Psoas muscle (tissue), 7 donors: ENCODE measurements at regions not wholly inside any gene's neighbourhood (a gene's known extent, or its start where the extent isn't known, plus 50 kb on each side); places are given as distances from the start of the nearest gene placed in this dataset.

Experiments used
- ATAC-seq, 4 donors: fragments of 200-7000 bp; cut with Tn5 transposase; one replicate each; pipeline ENCODE4 v1.9.1; 2020; ENCODE audit warnings: moderate library complexity in 3 of 4, mild to moderate bottlenecking in 2 of 4
- DNase-seq, 2 donors: peaks; one replicate each; pipeline ENCODE4 v3.0.0-alpha.2; 2020
- H3K27ac ChIP-seq: fragments of 200-600 bp; one replicate; pipeline ENCODE4 v1.8.0; 2022
- H3K27me3 ChIP-seq, 3 donors: fragments of 200-600 bp in 1 of 3; one replicate each; pipeline versions ENCODE4 v1.6.1 to v1.8.0; 2013 to 2022; ENCODE audit warnings: low read length in 2 of 3, mild to moderate bottlenecking in 2 of 3, moderate library complexity in 1 of 3; ENCODE audit not compliant: insufficient read depth in 3 of 3
- H3K36me3 ChIP-seq, 2 donors: fragments of 200-600 bp in 1 of 2; one replicate each; pipeline versions ENCODE4 v1.6.1 to v1.8.0; 2013 to 2022; ENCODE audit warnings: low read depth in 1 of 2, mild to moderate bottlenecking in 1 of 2, moderate library complexity in 1 of 2; ENCODE audit not compliant: insufficient read depth in 1 of 2
- H3K4me1 ChIP-seq: fragments of 200-600 bp; one replicate; pipeline ENCODE4 v1.8.0; 2022
- H3K4me3 ChIP-seq: fragments of 200-600 bp; one replicate; pipeline ENCODE4 v1.8.0; 2022; ENCODE audit warnings: mild to moderate bottlenecking
- H3K9me3 ChIP-seq: fragments of 200-600 bp; one replicate; pipeline ENCODE4 v1.8.0; 2022
- WGBS, 3 donors: extraction: QIAGEN DNeasy Blood & Tissue Kit; methylation state at CpG; one replicate each; pipeline versions ENCODE4 v1.1.6 to v1.1.7; 2013; 5-methylcytosine and 5-hydroxymethylcytosine counted together
- intact Hi-C, 2 donors: fragments of 100-400 bp; cut with DNase I; formaldehyde crosslinking; loops; one replicate each; pipeline versions ENCODE4 v1.11.0 to v1.14.2; 2022
- TF ChIP-seq, protein P1 (sequence below): fragments of 200-600 bp; IDR thresholded peaks from one replicate; pipeline ENCODE4 v1.8.0; 2022; ENCODE audit warnings: antibody characterized with exemption
- donor health status: healthy with polysubstance abuse.
- donor health status: DM: no; HTN: no; CAD: no; lungs with moderate emphysema.
- donor health status: Bipolar disorder and iron deficiency.
- donor health status: healthy.
- donor health status: DM: yes; HTN: yes; CAD: no.
- donor health status: DM: no; HTN: no; CAD: no.
- donor health status: DM: yes; HTN: yes; CAD: no.

DNA sequence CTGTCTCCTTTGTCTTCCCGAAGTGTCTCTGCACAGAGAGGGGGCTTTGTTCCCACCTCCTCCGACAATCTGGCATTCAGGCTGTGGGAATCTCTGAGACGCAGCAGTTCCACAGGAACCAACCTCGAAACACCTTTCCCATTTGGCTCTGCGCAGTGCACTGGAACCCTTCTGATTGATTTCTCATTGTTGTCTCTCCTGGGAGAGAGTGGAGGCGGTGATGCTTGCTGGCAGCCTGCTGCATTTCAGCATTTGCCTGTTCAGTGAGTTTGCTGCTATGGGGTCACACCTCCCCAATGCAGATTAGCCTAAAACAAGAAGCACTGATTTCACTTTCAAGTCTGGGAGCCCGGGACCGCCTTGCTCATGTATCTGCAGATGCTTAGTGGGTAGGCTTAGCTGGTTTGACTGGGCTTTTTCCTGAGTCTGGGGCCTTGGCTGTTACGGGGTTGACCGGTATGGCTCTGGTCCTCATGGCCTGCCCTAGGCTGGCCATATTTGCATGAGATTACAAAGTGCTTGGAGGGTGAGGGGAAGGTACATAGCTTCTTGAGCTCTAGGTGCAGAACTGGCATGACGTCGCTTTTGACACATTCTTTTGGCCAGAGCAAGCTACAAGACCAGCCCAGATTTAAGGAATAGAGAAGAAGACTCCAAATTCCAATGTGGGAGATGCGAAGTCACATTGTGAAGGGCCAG is 695.3 kb downstream of the PTPRU start:
- DNase-seq (no peak), ATAC-seq (no peak)
- 66 to 70% (median 68%) methylated on average over 13 of the region's 13 CpGs for WGBS, 3 donors
- Histone ChIP-seq H3K4me3 (no peak overlapping the region), H3K4me1 (no peaks in the 10 kb centered on the region), H3K9me3 (no peaks in the 10 kb centered on the region), H3K36me3 (no peaks in the 10 kb centered on the region), H3K27me3 (peaks cover 0 to 27% (median 5%) of the 10 kb centered on the region in 3 donors), H3K27ac (no peak overlapping the region)
- intact Hi-C loops = no loop called here
- TF ChIP-seq, protein P1, sequence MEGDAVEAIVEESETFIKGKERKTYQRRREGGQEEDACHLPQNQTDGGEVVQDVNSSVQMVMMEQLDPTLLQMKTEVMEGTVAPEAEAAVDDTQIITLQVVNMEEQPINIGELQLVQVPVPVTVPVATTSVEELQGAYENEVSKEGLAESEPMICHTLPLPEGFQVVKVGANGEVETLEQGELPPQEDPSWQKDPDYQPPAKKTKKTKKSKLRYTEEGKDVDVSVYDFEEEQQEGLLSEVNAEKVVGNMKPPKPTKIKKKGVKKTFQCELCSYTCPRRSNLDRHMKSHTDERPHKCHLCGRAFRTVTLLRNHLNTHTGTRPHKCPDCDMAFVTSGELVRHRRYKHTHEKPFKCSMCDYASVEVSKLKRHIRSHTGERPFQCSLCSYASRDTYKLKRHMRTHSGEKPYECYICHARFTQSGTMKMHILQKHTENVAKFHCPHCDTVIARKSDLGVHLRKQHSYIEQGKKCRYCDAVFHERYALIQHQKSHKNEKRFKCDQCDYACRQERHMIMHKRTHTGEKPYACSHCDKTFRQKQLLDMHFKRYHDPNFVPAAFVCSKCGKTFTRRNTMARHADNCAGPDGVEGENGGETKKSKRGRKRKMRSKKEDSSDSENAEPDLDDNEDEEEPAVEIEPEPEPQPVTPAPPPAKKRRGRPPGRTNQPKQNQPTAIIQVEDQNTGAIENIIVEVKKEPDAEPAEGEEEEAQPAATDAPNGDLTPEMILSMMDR = no peak

GRCh38 chr1:29925058-29925457 is 688.7 kb downstream of the PTPRU start:
- no peak overlapping the region for H3K4me3 ChIP-seq
- 77 to 81% (median 80%) methylated on average over 6 of the region's 6 CpGs for WGBS, 3 donors
- H3K27me3 ChIP-seq = peaks cover 0 to 8% (median 5%) of the 10 kb centered on the region in 3 donors
- no peak overlapping the region for H3K27ac ChIP-seq
- no peaks in the 10 kb centered on the region for H3K4me1 ChIP-seq
- DNase-seq (no peak), ATAC-seq (no peak)
- H3K9me3 ChIP-seq = no peaks in the 10 kb centered on the region
- intact Hi-C loops = no loop called here
- TF ChIP-seq, protein P1 = no peak
- no peaks in the 10 kb centered on the region for H3K36me3 ChIP-seq

GRCh38 chr1:29924017-29924431 is 687.7 kb downstream of the PTPRU start:
- H3K4me1 ChIP-seq = no peaks in the 10 kb centered on the region
- H3K9me3 ChIP-seq = no peaks in the 10 kb centered on the region
- intact Hi-C loops = no loop called here
- TF ChIP-seq, protein P1 = no peak
- DNase-seq (no peak), ATAC-seq (no peak)
- H3K27ac ChIP-seq = no peak overlapping the region
- H3K27me3 ChIP-seq = peaks cover 0 to 8% (median 5%) of the 10 kb centered on the region in 3 donors
- H3K36me3 ChIP-seq = no peaks in the 10 kb centered on the region
- no peak overlapping the region for H3K4me3 ChIP-seq
- 8 to 13% (median 12%) methylated on average over 2 of the region's 2 CpGs for WGBS, 3 donors

DNA sequence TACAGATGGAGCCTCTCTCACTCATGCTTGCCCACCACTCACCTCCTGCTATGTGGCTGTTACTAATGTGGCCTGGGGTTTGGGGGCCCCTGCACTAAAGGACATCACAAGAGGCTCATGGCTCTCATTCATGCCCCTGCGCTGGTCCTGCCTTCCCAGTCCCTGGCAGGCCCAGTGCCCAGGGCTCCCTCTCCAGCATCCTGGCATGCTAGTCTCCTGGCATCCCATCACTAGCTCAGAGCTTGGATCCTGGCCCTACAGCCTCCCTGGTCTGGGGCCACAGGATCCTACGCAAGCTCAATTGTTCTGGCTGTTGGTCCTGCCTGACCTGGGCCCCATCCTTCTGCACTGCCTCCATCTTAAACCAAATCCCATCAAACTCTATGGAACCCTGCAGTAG is 685.4 kb downstream of the PTPRU start:
- ATAC-seq (no peak), DNase-seq (no peak)
- Histone ChIP-seq H3K4me3 (no peak overlapping the region), H3K27ac (no peak overlapping the region), H3K4me1 (no peaks in the 10 kb centered on the region), H3K9me3 (no peaks in the 10 kb centered on the region), H3K27me3 (peaks cover 0 to 5% (median under 1%) of the 10 kb centered on the region in 3 donors), H3K36me3 (no peaks in the 10 kb centered on the region)
- WGBS, 3 donors = 68 to 76% (median 71%) methylated on average over 2 of the region's 2 CpGs
- TF ChIP-seq, protein P1 = no peak
- intact Hi-C loops = no loop called here

GRCh38 chr1:29920784-29921183 is 684.5 kb downstream of the PTPRU start:
- no peak for ATAC-seq
- Histone ChIP-seq H3K9me3 (no peaks in the 10 kb centered on the region), H3K4me1 (no peaks in the 10 kb centered on the region), H3K4me3 (no peak overlapping the region), H3K36me3 (no peaks in the 10 kb centered on the region), H3K27me3 (peaks cover 0 to 5% (median 0%) of the 10 kb centered on the region in 3 donors), H3K27ac (no peak overlapping the region)
- WGBS, 3 donors = 70 to 76% (median 76%) methylated on average over 11 of the region's 11 CpGs
- intact Hi-C loops = no loop called here
- no peak for DNase-seq
- TF ChIP-seq, protein P1 = no peak
